Ovary (tissue), 3 donors: ENCODE measurements at regions not wholly inside any gene's neighbourhood (a gene's known extent, or its start where the extent isn't known, plus 50 kb on each side); places are given as distances from the start of the nearest gene placed in this dataset.

Experiments
- CTCF ChIP-seq, 3 donors: fragments of 450-650 bp in 2 of 3; fragments of 200-600 bp in 1 of 3; IDR thresholded peaks; one replicate each; pipeline versions ENCODE4 v1.5.1 to v1.8.0; 2016 to 2022; ENCODE audit warnings: antibody characterized with exemption in 3 of 3, mild to moderate bottlenecking in 1 of 3
- EP300 ChIP-seq: sonication (generic); formaldehyde crosslinking; IDR thresholded peaks from one replicate; pipeline ENCODE4 v1.6.1; 2017; ENCODE audit warnings: antibody characterized with exemption
- POLR2A ChIP-seq: fragments of 450-650 bp; IDR thresholded peaks from one replicate; pipeline ENCODE4 v1.6.1; 2017; ENCODE audit warnings: antibody characterized with exemption, mild to moderate bottlenecking, moderate library complexity
- donor health status: DM: no; HTN: no; CAD: no.

GRCh38 chr3:72150634-72151412, 365.9 kb upstream of the PROK2 start:
- no peak for TF ChIP-seq CTCF (IDR thresholded peaks at IDR 0.05)
- no peak for TF ChIP-seq POLR2A
- no peak for TF ChIP-seq EP300
